Testis (tissue), 2 donors: ENCODE measurements at regions not wholly inside any gene's neighbourhood (a gene's known extent, or its start where the extent isn't known, plus 50 kb on each side); places are given as distances from the start of the nearest gene placed in this dataset.
"Not testable (repeated sequence)": the region's sequence is repeated elsewhere in the genome, so short reads cannot be mapped to it uniquely, and the experiment has no call there.

ENCODE experiments used
- DNase-seq: peaks from one replicate; pipeline ENCODE4 v3.0.0-alpha.2; 2019
- H3K27ac ChIP-seq, 2 donors: fragments of 200-600 bp; sonication (generic); one replicate each; pipeline ENCODE4 v1.5.1; 2019
- H3K27me3 ChIP-seq: fragments of 200-600 bp; sonication (generic); one replicate; pipeline ENCODE4 v1.5.1; 2019
- H3K36me3 ChIP-seq: fragments of 200-600 bp; sonication (generic); one replicate; pipeline ENCODE4 v1.5.1; 2017; ENCODE audit warnings: low read depth; ENCODE audit errors: missing control alignments
- H3K4me1 ChIP-seq: fragments of 200-600 bp; sonication (generic); one replicate; pipeline ENCODE4 v1.5.1; 2019
- H3K4me3 ChIP-seq, 2 donors: fragments of 200-600 bp; sonication (generic); one replicate each; pipeline ENCODE4 v1.5.1; 2017 to 2019
- H3K9me3 ChIP-seq: fragments of 200-600 bp; sonication (generic); one replicate; pipeline ENCODE4 v1.5.1; 2017
- POLR2A ChIP-seq: fragments of 450-650 bp; IDR thresholded peaks from one replicate; pipeline ENCODE4 v1.6.1; 2017; ENCODE audit warnings: antibody characterized with exemption, mild to moderate bottlenecking, moderate library complexity
- WGBS, 2 donors: methylation state at CpG; one replicate each; pipeline ENCODE4 v1.1.5; 2018; 5-methylcytosine and 5-hydroxymethylcytosine counted together
- intact Hi-C: fragments of 100-400 bp; cut with DNase I; formaldehyde crosslinking; loops from one replicate; pipeline ENCODE4 v1.15.1; 2023; ENCODE audit warnings: low total_unique reads
- TF ChIP-seq, protein P1 (sequence below), 3 experiments: fragments of 450-650 bp in 2 of 3; fragments of 200-600 bp in 1 of 3; sonication (generic) in 1 of 3; IDR thresholded peaks; one replicate each; pipeline ENCODE4 v1.5.1; 2016 to 2019; ENCODE audit warnings: antibody characterized with exemption in 3 of 3, mild to moderate bottlenecking in 2 of 3, moderate library complexity in 1 of 3

DNA sequence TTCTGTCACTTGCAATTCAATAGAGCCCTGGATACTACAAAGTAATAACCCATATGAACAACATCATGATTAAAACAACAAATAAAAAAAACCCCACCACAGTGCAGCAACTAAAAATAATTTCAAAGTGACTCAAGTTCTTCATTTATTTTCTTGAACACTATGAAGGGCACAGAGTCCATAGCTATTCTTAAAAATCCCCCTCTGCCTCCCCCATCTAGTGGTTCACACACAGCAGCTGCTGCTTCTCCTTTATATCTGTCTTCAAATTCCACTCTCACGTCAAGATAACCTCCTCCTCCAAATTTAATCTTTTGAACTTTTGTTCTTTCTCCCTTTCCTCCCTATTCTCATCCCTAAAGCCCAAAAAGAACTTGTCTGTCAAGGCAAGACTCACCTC, 591.3 kb downstream of the ZEB2 start:
- no peak overlapping the region for H3K4me3 ChIP-seq
- no peaks in the 10 kb centered on the region for H3K36me3 ChIP-seq
- TF ChIP-seq, protein P1, sequence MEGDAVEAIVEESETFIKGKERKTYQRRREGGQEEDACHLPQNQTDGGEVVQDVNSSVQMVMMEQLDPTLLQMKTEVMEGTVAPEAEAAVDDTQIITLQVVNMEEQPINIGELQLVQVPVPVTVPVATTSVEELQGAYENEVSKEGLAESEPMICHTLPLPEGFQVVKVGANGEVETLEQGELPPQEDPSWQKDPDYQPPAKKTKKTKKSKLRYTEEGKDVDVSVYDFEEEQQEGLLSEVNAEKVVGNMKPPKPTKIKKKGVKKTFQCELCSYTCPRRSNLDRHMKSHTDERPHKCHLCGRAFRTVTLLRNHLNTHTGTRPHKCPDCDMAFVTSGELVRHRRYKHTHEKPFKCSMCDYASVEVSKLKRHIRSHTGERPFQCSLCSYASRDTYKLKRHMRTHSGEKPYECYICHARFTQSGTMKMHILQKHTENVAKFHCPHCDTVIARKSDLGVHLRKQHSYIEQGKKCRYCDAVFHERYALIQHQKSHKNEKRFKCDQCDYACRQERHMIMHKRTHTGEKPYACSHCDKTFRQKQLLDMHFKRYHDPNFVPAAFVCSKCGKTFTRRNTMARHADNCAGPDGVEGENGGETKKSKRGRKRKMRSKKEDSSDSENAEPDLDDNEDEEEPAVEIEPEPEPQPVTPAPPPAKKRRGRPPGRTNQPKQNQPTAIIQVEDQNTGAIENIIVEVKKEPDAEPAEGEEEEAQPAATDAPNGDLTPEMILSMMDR (IDR thresholded peaks at IDR 0.05): no peak
- no peak for TF ChIP-seq POLR2A
- intact Hi-C loops: no loop called here
- H3K4me1 ChIP-seq: no peaks in the 10 kb centered on the region
- no peak overlapping the region for H3K27ac ChIP-seq
- H3K9me3 ChIP-seq: no peaks in the 10 kb centered on the region
- no peak for DNase-seq
- 24 to 35% methylated on average over 1 of the region's 1 CpG for WGBS, 2 donors
- H3K27me3 ChIP-seq: no peaks in the 10 kb centered on the region

DNA sequence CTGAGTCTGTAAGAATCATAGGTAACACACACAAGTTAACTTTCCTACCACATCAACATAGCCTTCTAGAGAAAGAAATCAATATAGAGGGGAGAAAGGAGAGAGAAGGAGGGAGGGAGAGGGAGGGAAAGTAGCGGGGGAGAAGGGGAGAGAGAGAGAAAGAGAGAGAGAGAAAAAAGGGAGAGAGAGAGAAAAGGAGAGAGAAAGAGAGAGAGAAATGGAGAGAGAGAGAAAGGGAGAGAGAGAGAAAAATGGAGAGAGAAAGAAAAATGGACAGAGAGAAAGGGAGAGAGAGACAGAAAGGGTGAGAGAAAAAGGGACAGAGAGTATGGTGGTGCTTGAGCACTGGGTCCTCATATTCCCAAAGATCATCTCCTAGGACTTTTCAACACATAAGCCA, 591.7 kb downstream of the ZEB2 start:
- H3K36me3 ChIP-seq: no peaks in the 10 kb centered on the region
- no peaks in the 10 kb centered on the region for H3K9me3 ChIP-seq
- H3K4me3 ChIP-seq: no peak overlapping the region
- H3K27ac ChIP-seq: no peak overlapping the region
- 79 to 82% methylated on average over 1 of the region's 1 CpG for WGBS, 2 donors
- intact Hi-C loops: no loop called here
- no peaks in the 10 kb centered on the region for H3K4me1 ChIP-seq
- H3K27me3 ChIP-seq: no peaks in the 10 kb centered on the region
- DNase-seq: no peak
- TF ChIP-seq POLR2A: no peak
- TF ChIP-seq, protein P1 (IDR thresholded peaks at IDR 0.05): no peak

DNA sequence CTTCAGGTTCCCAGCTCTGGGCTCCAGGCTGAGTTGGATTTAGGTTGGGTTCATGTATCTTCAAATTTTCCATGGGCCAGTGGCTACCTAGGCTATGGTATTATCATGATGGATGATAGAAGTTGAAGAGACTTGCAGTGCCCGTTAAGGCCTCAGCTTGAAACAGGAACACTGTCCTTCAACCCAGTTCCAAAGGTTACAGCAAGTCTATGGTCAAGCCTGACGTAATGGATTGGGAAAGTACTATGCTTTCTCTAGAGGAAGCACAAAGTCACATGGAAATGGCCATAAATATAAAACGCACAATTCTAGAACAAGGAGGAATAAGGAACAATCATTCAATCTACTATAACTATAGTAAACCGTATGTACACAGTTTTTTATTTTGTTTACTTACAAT, 593.2 kb downstream of the ZEB2 start:
- Histone ChIP-seq H3K27ac (no peak overlapping the region), H3K9me3 (no peaks in the 10 kb centered on the region), H3K4me1 (no peaks in the 10 kb centered on the region), H3K4me3 (no peak overlapping the region), H3K27me3 (no peaks in the 10 kb centered on the region), H3K36me3 (no peaks in the 10 kb centered on the region)
- DNase-seq: no peak
- TF ChIP-seq POLR2A: no peak
- TF ChIP-seq, protein P1 (IDR thresholded peaks at IDR 0.05): no peak
- 76 to 84% methylated on average over 4 of the region's 4 CpGs for WGBS, 2 donors
- intact Hi-C loops: no loop called here

DNA sequence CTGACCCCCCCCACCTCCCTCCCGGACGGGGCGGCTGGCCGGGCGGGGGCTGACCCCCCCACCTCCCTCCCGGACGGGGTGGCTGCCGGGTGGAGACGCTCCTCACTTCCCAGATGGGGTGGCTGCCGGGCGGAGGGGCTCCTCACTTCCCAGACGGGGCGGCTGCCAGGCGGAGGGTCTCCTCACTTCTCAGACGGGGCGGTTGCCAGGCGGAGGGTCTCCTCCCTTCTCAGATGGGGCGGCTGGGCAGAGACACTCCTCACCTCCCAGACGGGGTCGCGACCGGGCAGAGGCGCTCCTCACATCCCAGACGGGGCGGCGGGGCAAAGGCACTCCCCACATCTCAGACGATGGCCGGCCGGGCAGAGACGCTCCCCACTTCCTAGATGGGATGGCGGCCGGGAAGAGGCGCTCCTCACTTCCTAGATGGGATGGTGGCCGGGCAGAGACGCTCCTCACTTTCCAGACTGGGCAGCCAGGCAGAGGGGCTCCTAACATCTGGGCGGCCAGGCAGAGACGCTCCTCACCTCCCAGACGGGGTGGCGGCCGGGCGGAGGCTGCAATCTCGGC, 597.6 kb downstream of the ZEB2 start:
- H3K4me1 ChIP-seq, intact Hi-C loops, H3K36me3 ChIP-seq, H3K27me3 ChIP-seq, H3K9me3 ChIP-seq, DNase-seq, H3K27ac ChIP-seq: not testable (repeated sequence)
- 80 to 83% methylated on average over 13 to 25 of the region's 42 CpGs for WGBS, 2 donors
- peak overlapping the region; percentile 1 to 41 for H3K4me3 ChIP-seq

DNA sequence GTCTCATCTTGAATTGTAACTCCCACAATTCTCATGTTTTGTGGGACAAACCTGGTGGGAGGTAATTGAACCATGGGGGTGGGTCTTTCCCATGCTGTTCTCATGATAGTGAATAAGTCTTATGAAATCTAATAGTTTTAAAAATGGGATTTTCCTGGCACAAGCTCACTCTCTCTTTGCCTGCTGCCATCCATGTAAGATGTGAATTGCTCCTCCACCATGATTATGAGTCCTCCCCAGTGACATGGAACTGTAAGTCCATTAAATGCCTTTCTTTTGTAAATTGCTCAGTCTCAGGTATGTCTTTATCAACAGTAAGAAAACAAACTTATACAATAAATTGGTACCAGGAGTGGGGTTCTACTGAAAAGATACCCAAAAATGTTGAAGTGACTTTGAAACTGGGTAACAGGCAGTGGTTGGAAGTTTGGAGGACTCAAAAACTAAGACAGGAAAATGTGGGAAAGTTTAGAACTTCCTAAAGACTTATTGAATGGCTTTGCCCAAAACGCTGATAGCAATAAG, 601.4 kb downstream of the ZEB2 start:
- no peak for DNase-seq
- H3K4me1 ChIP-seq: no peaks in the 10 kb centered on the region
- H3K36me3 ChIP-seq: no peaks in the 10 kb centered on the region
- 94 to 100% methylated on average over 1 of the region's 1 CpG for WGBS, 2 donors
- TF ChIP-seq, protein P1 (IDR thresholded peaks at IDR 0.05): no peak
- no peak for TF ChIP-seq POLR2A
- H3K9me3 ChIP-seq: no peaks in the 10 kb centered on the region
- intact Hi-C loops: no loop called here
- no peaks in the 10 kb centered on the region for H3K27me3 ChIP-seq
- no peak overlapping the region for H3K27ac ChIP-seq
- no peak overlapping the region for H3K4me3 ChIP-seq
